Lower lobe of right lung (tissue), 2 donors: ENCODE measurements at regions not wholly inside any gene's neighbourhood (a gene's known extent, or its start where the extent isn't known, plus 50 kb on each side); places are given as distances from the start of the nearest gene placed in this dataset.
"Not testable (repeated sequence)": the region's sequence is repeated elsewhere in the genome, so short reads cannot be mapped to it uniquely, and the experiment has no call there.

ENCODE experiments used
- ATAC-seq, 2 donors: fragments of 200-7000 bp; cut with Tn5 transposase; one replicate each; pipeline ENCODE4 v1.9.1; 2020 to 2022; ENCODE audit warnings: mild to moderate bottlenecking in 2 of 2, moderate library complexity in 2 of 2
- DNase-seq: peaks from one replicate; pipeline ENCODE4 v3.0.0-alpha.2; 2020
- H3K27ac ChIP-seq: fragments of 200-600 bp; one replicate; pipeline ENCODE4 v1.8.0; 2022
- H3K27me3 ChIP-seq: fragments of 200-600 bp; one replicate; pipeline ENCODE4 v1.8.0; 2022; ENCODE audit warnings: low read depth
- H3K36me3 ChIP-seq: fragments of 200-600 bp; one replicate; pipeline ENCODE4 v1.8.0; 2022; ENCODE audit warnings: mild to moderate bottlenecking
- H3K4me1 ChIP-seq: fragments of 200-600 bp; one replicate; pipeline ENCODE4 v1.8.0; 2022
- H3K4me3 ChIP-seq: fragments of 200-600 bp; one replicate; pipeline ENCODE4 v1.8.0; 2022; ENCODE audit warnings: mild to moderate bottlenecking
- H3K9me3 ChIP-seq: fragments of 200-600 bp; one replicate; pipeline ENCODE4 v1.8.0; 2022
- CTCF ChIP-seq: fragments of 200-600 bp; IDR thresholded peaks from one replicate; pipeline ENCODE4 v1.8.0; 2022; ENCODE audit warnings: antibody characterized with exemption, mild to moderate bottlenecking
- intact Hi-C: fragments of 100-400 bp; cut with DNase I; formaldehyde crosslinking; loops from one replicate; pipeline ENCODE4 v1.11.0; 2022
- donor health status: DM: no; HTN: yes; CAD: no; lungs with severe emphysema.

- peaks cover 16% of the 10 kb centered on the region for H3K9me3 ChIP-seq
- intact Hi-C loops: no loop called here
- no peaks in the 10 kb centered on the region for H3K36me3 ChIP-seq
- no peaks in the 10 kb centered on the region for H3K27me3 ChIP-seq
- no peak for TF ChIP-seq CTCF
- H3K4me1 ChIP-seq: no peaks in the 10 kb centered on the region
- no peak overlapping the region for H3K27ac ChIP-seq
- no peak overlapping the region for H3K4me3 ChIP-seq
- DNase-seq (no peak), ATAC-seq (no peak)
These were observed 185.3 kb downstream of the CYP26B1 start for GRCh38 chr2:71962350-71962749.

DNA sequence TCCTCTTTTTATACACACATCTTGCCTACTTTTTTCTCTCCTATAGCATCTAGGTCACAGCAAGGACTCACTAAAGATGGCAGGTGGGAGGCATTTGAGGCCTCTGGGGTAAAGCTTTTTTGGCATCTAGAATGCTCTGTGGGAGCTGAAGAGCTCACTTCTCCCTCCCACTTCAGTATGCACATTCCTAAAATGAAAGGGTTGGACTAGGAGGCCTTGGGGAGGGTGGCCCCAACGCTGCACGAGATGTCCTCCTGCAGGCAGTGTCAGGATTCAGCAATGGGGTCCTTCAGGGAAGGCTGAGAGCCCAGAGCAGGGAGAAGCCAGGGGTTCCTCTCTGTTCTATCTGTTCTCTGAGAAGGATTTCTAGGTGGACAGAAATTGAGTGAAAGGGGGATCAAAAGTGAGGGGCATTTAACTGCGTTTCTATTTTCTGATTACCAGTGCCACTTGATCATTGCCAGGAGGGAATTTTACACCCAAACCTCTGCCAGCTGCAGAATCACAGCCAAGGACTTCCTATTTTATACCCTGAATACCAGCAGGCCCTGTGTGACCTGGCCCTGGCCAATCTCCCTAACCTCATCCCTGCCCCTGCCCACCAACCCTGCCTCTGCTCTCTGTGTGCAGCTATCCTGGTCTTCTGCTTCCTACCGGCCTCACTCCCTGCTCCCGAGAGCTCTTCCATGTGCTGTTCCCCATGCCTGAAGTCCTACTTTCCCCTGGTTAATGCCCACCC lies 186.2 kb downstream of the CYP26B1 start:
- Histone ChIP-seq H3K36me3 (no peaks in the 10 kb centered on the region), H3K27me3 (no peaks in the 10 kb centered on the region), H3K4me1 (no peaks in the 10 kb centered on the region), H3K9me3 (peaks cover 19% of the 10 kb centered on the region), H3K4me3 (no peak overlapping the region), H3K27ac (no peak overlapping the region)
- no peak for DNase-seq
- peak in 1 of 2 donors; percentile 11 for ATAC-seq
- intact Hi-C loops: no loop called here
- TF ChIP-seq CTCF: no peak

GRCh38 chr2:71959494-71959893 lies 188.2 kb downstream of the CYP26B1 start:
- Histone ChIP-seq H3K27me3 (no peaks in the 10 kb centered on the region), H3K4me3 (no peak overlapping the region), H3K36me3 (no peaks in the 10 kb centered on the region), H3K9me3 (peaks cover 19% of the 10 kb centered on the region), H3K27ac (no peak overlapping the region), H3K4me1 (no peaks in the 10 kb centered on the region)
- intact Hi-C loops: no loop called here
- no peak for TF ChIP-seq CTCF
- ATAC-seq: no peak
- DNase-seq: no peak

DNA sequence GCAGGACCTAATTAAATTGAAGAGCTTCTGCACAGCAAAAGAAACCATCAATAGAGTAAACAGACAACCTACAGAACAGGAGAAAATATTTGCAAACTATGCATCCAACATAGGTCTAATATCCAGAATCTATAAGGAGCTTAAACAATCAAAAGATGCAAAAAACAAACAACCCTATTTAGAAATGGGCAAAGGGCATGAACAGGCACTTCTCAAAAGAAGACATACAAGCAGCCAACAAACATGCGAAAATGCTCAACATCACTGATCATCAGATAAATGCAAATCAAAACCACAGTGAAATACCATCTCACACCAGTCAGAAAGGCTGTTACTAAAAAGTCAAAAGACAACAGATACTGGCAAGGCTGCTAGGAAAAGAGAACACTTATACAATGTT lies 189.2 kb downstream of the CYP26B1 start:
- H3K27me3 ChIP-seq, H3K27ac ChIP-seq, H3K4me1 ChIP-seq, intact Hi-C loops, DNase-seq, H3K36me3 ChIP-seq, ATAC-seq, H3K4me3 ChIP-seq: not testable (repeated sequence)
- peaks cover 19% of the 10 kb centered on the region for H3K9me3 ChIP-seq

GRCh38 chr2:71952572-71953188 lies 195.0 kb downstream of the CYP26B1 start:
- DNase-seq: no peak
- no peaks in the 10 kb centered on the region for H3K36me3 ChIP-seq
- peaks cover 5% of the 10 kb centered on the region for H3K4me1 ChIP-seq
- no peak for TF ChIP-seq CTCF
- no peak overlapping the region for H3K4me3 ChIP-seq
- ATAC-seq: no peak
- no peaks in the 10 kb centered on the region for H3K27me3 ChIP-seq
- no peak overlapping the region for H3K27ac ChIP-seq
- intact Hi-C loops: no loop called here
- peaks cover 6% of the 10 kb centered on the region for H3K9me3 ChIP-seq

- no peak overlapping the region for H3K4me3 ChIP-seq
- intact Hi-C loops: no loop called here
- ATAC-seq: no peak
- no peaks in the 10 kb centered on the region for H3K36me3 ChIP-seq
- no peaks in the 10 kb centered on the region for H3K27me3 ChIP-seq
- H3K9me3 ChIP-seq: no peaks in the 10 kb centered on the region
- H3K27ac ChIP-seq: no peak overlapping the region
- no peak for DNase-seq
- peaks cover 5% of the 10 kb centered on the region for H3K4me1 ChIP-seq
- no peak for TF ChIP-seq CTCF
These were observed 195.8 kb downstream of the CYP26B1 start for GRCh38 chr2:71951718-71952404.
